Activated CD4-positive, alpha-beta T cell treated with anti-CD3 and anti-CD28 coated beads, Interleukin-2, Interleukin-4, amounts not matched to agents 100 ng/mL and 50 ng/mL, durations not matched to agents 16 hours and 8 hours (primary cell): ENCODE measurements at regions not wholly inside any gene's neighbourhood (a gene's known extent, or its start where the extent isn't known, plus 50 kb on each side); places are given as distances from the start of the nearest gene placed in this dataset.

Experiments used
- DNase-seq: peaks from one replicate; pipeline ENCODE4 v3.0.0-alpha.2; 2020; ENCODE audit warnings: low spot score

DNA sequence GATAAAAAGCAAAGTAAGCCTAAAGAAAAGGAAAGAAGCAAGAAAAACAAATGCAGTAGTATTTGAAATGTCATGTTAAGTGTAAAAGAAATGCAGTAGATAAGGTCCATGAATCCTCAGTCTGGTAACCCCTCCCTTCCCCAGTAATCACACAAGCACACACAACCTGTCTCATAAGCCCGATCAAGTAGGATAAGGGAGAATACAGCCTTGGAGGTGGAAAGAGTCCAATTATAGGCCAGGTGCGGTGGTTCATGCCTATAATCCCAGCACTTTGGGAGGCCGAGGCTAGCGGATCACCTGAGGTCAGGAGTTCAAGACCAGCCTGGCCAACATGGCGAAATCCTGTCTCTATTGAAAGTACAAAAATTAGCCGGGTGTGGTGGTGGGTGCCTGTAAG is 117.9 kb downstream of the GADD45G start:
- no peak for DNase-seq

DNA sequence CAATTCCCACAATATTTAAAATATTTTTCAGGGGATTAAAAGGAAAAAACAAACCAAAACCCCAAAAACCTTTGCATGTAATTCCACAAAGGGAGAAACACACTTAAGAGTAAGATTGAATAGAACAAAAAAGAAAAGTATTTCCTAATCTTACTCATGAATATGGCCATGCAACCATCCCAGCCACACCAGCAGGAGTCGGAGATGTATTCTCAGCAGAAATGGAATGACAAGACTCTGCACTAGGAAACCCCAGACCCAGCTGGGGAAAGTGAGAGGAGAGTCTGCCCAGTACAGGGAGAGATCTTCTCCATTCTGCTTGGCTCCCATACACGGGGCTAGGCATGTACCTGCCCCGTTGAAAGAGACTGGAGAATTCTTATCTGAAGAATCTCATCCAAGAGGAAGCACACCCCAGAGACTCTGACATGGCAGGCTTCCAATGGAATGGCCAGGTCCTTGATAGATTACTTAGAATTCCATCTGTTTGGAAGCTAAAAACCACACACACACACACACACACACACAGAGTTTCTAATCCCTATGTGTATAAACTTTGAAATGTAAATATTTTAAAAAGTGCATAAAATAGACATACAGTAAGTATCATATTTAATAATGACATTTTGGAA is 118.8 kb downstream of the GADD45G start:
- DNase-seq = no peak

DNA sequence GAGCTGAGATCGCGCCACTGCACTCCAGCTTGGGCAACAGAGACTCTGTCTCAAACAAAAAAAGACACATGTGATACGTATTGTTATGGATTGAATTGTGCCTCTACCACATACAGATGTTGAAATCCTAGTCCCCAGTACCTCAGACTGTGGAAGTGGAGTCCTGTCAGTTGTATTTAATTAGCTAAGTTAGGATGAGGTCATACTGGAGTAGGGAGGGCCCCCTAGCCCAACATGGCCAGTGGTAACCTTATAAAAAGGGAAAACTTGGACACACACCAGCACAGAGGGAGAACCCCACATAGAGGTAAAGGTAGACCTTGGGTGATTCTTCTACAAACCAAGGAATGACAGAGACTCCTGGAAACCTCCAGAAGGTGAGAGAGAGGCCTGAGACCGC is 119.8 kb downstream of the GADD45G start:
- DNase-seq = no peak

DNA sequence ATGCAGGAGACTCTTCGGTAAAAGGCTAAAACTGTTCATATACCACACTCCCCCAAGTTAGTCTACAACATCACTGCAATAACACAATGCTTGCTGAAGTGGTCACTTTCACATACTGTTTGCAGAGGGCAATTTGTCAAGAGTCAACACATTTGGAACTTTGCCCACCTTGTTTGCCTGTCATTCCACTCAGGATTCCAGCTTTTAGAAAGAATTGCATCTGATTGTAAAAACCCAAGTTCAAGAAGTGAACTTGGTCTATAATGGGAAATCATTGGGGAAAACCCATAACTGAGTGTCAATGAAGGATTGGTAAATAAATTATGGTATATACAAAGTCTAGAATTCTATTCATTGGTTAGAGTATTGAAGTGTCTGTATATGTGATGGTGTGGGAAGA is 120.5 kb downstream of the GADD45G start:
- DNase-seq = no peak

DNA sequence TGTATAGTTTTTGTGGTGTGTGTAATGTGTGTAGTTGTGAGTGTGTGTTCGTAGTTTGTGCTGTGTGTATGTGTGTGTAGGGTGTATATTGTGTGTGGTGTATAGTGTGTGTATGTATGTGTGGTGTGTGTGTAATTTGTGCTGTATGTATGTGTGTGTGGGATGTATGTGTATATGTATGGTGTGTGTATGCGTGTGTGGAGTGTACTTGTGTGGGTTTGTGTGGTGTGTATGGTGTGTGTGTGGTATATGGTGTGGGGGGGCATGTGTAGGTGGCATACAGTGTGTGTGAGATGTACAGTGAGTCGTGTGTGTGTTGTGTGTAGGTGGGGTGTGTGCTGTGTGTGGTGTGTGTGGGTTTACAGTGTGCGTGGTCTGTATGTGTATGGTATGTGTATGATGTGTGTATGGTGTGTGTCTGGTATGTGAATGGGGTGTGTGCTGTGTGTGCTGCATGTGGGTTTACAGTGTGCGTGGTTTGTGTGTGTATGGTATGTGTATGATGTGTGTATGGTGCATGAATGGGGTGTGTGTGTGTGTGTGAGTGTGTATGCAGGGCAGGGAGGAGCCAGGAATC is 125.2 kb downstream of the GADD45G start:
- DNase-seq = no peak

DNA sequence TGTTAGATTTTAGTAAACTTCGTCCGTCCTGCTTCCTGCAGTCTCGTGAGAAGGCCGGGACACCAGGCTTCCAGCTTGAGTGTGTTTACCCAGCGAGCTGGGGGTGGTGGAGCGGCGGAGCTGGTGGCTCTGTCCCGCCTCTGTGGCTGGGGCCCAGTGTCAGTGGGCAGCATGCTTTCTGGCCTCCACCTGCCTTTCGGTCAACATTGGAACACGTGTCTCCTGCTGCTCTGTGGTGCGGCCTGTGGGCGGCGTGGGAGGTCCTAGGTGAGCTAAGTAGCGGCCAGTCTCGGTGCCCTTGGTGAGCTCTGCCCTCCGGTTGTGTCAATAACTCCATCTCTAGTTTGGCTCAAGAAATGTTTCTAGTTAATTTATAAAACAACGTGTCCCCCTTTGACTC is 125.9 kb downstream of the GADD45G start:
- DNase-seq = no peak

DNA sequence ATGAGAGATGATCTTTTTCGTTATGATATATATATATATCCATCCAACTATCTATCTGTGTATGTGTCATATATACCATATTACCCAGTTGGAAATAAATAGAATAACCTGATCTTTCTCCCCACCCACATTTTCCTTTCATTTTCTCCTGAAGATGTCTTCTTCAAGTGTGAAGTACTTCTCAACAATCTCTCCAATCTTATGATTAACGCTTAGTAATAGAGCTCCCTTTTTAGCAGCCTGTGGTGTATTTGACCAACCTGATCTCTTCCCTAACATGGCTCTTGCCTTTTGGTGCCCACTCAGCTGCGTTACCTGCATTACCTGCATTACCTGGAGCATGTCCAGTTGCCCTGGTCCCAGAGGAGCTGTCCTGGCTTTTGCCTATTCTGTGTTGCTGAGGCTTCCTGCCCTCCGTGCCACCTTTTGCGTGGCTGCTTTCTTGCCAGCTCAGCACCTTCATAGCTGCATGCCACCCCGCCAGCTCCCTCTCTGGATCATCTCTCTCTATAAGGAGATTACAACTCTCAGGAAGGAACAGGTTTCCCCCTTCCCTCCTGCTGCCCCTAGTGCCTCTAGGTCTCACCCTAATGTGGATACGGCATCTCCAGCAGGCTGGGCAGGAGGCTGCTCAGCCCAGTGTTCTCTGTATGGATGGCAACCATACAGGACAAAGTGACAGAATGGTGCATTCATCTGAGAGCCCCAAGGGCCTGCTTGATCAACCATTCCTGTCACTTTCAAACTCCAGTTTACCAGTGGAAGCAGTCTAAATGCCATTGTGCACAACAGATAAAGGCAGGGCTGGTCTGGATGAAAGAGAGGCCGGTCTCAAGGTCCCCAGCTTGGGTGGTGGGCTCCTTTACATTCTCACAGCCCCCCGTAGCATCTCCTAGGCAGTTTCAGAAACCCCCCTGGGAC is 126.7 kb downstream of the GADD45G start:
- DNase-seq = no peak

DNA sequence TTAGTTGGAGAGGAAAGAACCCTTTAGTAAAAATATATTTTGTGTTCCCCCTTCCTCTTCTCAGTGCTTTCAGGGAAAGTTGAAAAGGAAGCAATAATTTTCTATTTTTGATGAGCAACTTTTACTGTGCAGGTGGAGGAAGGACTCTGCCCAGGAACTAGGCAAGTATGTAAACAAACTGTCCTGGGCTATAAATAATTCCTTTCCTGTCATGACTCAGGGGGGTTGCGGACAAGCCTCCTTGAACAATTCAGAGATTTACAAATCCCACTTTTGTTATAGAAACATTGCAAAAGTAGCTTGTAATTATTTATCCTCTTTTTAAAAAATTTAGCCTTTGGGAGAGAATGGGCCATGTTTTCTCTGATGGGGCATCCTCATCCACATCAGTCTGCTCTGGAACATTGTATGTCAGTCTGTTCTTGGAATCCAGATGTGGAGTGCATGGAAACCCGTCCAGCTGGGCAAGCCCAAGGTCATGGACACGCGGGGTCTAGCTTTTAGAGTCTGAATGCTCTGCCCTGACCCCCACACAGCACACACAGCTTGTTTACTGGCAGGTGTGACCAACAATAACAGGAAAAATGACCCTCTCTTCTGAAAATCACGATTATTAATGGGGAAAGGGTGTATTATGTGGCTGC is 127.6 kb downstream of the GADD45G start:
- DNase-seq = no peak

DNA sequence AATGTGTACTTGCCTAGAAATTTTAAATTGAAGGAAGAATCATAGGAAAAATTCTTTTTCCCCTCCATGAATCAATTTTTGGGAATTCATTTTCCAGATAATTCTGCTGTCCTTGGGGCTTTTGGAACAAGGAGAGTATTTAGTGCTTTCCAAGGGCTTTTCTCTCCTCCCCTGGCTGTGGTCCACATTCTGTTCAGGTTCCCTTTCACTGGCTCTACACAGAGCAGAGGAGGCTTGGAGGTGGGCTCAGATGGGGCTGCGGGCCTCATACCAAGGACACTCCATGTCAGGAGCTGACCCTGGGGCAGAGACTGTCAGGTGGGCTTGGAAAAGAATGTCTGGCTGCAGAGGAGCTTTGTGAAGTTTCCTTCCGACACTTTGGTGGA is 128.1 kb downstream of the GADD45G start:
- no peak for DNase-seq

DNA sequence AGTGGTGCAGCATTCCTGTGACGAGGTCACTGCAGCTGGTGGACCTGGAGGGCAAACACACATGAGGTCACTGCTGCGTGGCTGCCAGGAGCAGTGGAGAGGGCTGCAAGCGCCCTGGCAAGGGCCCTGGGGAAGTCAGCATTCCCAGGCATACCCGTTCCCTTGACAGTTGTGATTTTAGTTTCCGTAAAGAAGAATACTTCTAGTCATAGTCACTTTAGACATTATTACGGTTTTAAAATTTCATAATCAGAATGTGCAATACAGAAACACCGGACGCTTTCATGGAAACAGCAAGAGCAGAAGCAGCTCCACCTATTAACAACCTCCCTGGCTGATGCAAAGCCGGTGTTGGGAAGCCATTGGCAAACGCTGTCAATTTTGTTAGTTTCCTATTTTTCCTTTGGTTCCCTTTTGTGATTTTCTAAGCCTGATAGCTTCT is 129.8 kb downstream of the GADD45G start:
- no peak for DNase-seq

DNA sequence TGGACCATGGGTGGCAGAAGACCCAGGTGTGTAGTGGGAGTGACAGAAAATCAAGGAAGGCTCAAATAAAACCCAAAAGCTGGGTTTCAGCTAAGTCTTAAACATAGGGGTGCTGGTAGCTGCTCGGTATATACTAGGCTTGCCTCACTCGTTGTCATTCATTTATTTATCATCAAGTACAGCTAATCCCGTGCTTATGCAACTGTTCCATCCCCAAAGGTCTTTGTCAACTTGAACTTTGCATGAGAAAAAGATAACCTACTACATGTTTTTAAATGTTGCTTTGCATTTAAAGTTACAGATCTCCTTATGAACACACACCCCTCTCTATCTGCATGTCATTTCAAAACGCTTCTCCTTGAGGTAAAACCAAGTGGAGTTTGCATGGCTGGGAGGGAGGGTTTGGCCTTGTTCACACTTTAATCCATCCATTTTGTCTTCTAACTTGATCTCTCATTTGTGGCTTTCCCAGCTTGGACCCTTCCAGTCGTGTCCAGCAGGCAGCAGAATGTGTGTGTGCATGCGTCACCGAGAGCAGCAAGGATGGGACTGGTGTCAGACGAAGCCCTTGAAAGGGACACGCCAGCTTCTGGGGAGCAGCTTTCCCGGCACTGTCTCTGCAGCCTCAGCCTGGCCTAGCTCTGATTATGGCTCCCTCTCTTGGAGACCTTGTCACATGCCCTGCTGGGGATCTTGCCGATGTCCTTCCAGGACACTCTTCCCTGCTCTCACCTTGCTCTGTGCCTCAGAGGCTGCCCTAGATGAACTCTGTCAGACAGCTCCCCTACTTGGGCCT is 133.5 kb downstream of the GADD45G start:
- no peak for DNase-seq

DNA sequence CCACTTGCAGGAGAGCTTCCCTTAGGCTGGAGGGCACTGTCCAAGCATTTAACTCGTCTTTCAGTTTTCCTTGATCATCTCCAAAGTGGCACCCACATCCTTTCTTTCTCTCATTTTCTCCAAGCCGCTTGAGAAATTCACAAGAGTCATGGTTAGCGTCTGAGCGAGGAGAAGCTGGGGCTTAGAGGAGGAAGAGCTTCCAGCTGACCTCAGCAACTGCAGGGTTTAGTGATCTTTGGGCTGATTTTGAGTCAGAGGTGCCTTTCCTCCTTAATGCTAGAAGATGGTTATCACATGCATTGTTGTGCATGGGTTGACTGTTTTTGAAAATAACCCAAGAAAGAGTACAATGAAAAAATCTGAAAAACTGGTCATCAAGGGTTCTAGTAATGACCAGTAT is 134.7 kb downstream of the GADD45G start:
- DNase-seq = peak; percentile 83

DNA sequence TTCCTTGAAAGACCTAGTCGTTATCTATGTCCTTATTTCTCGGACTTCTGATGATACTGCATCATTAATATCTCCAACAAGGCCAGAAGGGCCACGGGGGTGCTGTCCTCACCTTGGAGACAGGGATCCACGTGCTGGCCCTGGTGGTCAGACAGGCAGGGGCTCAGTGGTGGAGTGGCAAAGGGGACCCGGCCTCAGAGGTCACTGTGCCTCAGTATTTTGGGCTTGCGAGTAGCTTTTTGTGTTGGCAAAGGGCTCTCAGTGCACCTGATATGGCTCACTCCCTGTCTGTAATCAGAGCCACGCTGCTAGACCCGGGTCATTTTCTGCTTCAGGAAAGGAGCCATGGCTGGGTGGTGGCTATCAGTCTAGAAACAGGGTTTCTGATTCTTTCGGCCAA is 135.1 kb downstream of the GADD45G start:
- no peak for DNase-seq

DNA sequence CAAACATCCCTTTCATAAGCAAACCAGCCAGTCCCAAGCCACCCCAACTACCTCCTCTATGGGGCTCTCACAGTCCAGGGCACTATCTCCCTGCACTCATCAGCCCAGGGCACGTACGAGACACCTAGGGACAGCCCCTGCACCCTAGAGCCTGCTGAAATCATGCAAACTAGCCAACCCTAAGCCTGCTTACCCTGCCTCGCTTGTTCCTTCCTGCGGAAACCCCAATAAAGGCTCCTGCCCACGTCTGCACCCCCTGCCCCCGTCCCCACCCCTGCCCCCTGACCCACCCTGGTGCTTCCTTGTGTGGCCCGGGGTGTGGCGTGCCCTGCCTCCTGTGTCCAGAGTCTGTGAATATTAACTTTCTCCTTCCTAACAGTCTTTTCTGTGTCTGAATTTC is 135.9 kb downstream of the GADD45G start:
- DNase-seq = peak; percentile 64

DNA sequence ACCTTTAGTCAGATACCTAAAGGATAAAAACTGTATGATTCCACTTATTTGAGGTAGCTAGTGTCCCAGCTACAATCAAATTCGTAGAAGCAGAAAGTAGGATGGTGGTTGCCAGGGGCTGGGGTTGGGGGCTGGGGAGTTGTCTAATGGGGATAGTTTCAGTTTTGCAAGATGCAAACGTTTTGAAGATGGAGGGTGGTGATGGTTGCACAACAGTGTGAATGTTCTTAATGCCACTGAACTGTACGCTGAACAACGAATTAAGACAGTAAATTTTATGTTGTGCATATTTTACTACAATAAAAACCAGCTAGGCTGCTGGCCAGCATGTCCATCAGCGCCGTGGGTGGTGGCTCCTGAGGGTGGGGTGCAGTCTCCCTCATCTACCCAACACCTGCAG is 137.8 kb downstream of the GADD45G start:
- peak; percentile 24 for DNase-seq

DNA sequence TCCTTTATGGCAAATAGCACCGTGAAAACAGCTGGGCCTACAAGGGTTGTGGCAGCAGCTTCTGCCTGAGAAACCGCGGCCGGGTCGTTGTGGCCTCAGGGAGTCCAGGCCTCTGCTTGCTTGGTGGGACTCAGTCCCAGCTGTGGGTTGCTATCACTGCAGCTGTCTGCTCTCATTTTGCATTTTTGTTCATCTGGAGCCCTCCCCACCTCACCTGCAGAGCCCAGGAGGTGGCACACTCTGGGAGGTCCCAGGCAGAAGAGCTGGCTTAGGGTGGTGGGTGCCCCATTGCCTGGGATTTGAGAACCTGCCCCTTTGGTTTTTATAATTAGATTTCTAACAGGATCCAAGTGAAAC is 138.4 kb downstream of the GADD45G start:
- DNase-seq = peak; percentile 51

DNA sequence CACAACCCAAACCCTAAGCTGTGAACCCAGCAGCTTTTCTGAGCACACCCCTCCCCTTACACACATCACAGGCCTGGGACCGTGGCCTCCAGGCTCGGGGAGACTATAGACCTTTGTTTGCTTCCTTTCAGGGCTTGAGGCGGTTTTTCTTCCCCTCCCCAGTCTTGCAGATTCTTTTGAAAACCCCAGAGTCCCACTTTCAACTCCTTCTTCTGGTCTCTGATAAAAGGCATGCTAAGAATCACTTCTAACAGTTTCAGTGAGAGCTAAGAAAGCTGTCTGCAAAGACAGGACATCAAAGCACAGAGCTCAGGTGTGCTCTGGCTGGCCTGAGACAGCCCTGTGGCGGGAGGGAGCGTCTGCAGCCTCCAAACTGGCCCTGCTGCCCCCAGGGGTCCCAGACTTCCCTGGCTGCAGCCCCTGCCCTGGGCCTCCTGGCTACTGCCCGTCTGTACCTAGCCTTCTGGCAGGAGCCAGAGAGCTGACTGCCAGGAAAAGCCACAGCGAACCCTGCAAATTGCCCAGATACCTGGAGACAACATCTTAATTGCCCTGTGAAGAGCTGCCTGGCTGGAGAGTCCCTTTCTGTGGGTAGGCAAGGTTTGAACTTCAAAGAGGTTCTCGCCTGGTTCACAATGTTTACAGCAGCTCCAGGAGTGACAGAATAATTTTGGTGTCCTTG is 138.9 kb downstream of the GADD45G start:
- peak; percentile 75 for DNase-seq

DNA sequence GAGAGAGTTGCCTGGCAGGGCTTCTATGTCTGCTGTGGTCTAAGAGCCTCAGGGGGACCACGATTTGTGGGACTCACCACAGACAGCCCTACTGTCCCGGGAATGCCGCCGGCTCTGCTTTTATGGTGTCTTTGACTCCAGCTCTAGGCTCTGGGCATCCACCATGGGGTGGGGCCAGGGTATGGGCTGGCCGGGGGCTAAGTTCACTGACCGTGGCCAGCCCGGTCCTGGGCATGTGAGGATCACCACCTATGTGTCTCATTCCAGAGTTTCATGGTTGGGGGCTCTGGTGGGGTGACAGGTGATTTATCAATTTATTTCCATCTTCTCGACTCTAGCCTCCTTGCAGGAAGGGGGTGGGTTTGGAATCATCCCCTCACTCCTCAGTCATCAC is 139.4 kb downstream of the GADD45G start:
- DNase-seq = no peak

DNA sequence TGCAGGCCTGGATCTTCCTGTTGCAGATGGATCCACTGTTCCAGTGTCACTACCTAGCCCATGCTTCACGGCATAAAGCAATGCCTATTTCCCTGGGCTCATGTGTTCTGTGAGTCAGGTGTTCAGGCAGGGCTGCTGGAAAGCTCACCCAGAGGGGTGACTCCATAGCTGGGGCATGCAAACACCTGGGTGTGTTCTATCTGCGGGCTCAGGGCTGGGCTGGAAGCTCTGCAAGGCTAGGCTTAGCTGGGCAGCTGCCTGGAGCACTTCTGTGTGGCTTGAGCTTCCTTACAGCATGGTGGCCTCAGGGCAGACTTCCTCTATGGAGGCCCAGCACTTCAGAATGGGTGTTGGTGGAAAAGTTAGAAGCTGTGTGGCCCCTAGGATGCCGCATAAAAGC is 139.9 kb downstream of the GADD45G start:
- no peak for DNase-seq

DNA sequence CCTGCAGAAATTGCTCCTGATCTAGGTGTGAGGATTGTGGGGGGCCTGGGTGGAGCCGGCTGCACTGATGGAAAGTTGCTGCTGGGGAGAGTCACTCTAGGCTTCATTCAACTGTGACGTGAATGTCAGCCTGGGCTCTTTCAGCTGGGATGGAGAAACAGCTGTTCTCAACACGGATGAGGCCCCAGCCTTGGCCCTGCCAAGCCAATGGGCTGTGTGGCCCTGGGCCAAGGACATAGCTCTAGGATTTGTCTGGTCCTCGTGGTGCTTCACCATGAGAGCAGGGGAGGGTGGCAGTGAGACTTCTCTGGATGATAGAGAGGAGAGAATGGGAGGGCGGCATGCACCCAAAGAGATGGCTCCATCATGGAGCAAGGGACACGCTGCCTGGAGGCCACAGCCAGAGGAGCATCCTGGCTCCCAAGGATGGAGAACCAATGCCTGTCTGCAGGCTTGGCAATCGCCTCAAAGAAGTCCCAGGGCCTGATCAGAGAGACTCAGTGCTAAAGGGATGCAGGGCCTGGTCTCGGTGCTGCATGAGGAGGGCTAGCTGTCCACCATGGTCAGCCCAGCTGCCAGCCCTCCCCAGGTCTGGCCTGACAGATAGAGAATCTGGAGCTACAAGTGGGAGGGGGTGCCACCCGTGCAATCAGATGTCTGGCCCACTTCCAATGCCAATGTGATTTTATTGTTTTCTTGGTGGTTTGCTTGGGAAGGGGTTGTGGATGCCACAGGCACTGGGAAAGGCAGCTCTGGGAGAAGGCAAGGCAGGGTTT is 141.0 kb downstream of the GADD45G start:
- DNase-seq = no peak
